ENCODE measurements at regions not wholly inside any gene's neighbourhood (a gene's known extent, or its start where the extent isn't known, plus 50 kb on each side); places are given as distances from the start of the nearest gene placed in this dataset.

- no peak for TF ChIP-seq JUN (CRISPR knock-in tag; IDR thresholded peaks at IDR 0.05)
- no peak for TF ChIP-seq PREB (CRISPR knock-in tag; IDR thresholded peaks at IDR 0.05; ENCODE audit: borderline replicate concordance)
- TF ChIP-seq E2F5 (CRISPR knock-in tag; IDR thresholded peaks at IDR 0.05), result no peak
- TF ChIP-seq ZNF232 (CRISPR knock-in tag; IDR thresholded peaks at IDR 0.05), result no peak
- no peak for TF ChIP-seq NR2C2 (CRISPR knock-in tag; IDR thresholded peaks at IDR 0.05)
Observed at GRCh38 chr11:112769170-112769569, 192.1 kb upstream of the NCAM1 start (continued).

- H3K36me3 Mint-ChIP-seq, result no peaks in the 10 kb centered on the region
- DNase-seq (ENCODE audit: low spot score), result no peak
- no peaks in the 10 kb centered on the region for H3K27me3 Mint-ChIP-seq (ENCODE audit: low read depth)
- no peak for ATAC-seq
- no peaks in the 10 kb centered on the region for H3K4me1 Mint-ChIP-seq
- CTCF ChIA-PET, result no interaction called here
- no peak overlapping the region for H3K4me3 Mint-ChIP-seq
- H3K9me3 Mint-ChIP-seq, result peaks cover 8% of the 10 kb centered on the region
- TF ChIP-seq MAX (CRISPR knock-in tag; IDR thresholded peaks at IDR 0.05) (no peak), ZNF416 (CRISPR knock-in tag; IDR thresholded peaks at IDR 0.05) (no peak), JAZF1 (CRISPR knock-in tag; IDR thresholded peaks at IDR 0.05) (no peak), ZNF263 (CRISPR knock-in tag; IDR thresholded peaks at IDR 0.05; ENCODE audit: low read depth) (no peak), FOXK1 (CRISPR knock-in tag; IDR thresholded peaks at IDR 0.05) (no peak), CREB1 (CRISPR knock-in tag; IDR thresholded peaks at IDR 0.05) (no peak), ETV6 (CRISPR knock-in tag; IDR thresholded peaks at IDR 0.05) (no peak), USF2 (CRISPR knock-in tag; IDR thresholded peaks at IDR 0.05) (no peak), ZNF317 (CRISPR knock-in tag; IDR thresholded peaks at IDR 0.05; ENCODE audit: borderline replicate concordance, low read depth) (no peak), TCF7 (CRISPR knock-in tag; IDR thresholded peaks at IDR 0.05; ENCODE audit: low read depth) (no peak), KAT7 (CRISPR knock-in tag; IDR thresholded peaks at IDR 0.05; ENCODE audit: borderline replicate concordance) (no peak), OVOL2 (CRISPR knock-in tag; IDR thresholded peaks at IDR 0.05; ENCODE audit: borderline replicate concordance) (no peak)
- POLR2A ChIA-PET, result no interaction called here
- no peak overlapping the region; the same call in 1 of the 2 replicates for H3K27ac Mint-ChIP-seq
Observed at GRCh38 chr11:112769584-112769983, 191.6 kb upstream of the NCAM1 start.

- ATAC-seq (no peak), DNase-seq (ENCODE audit: low spot score) (no peak)
- CTCF ChIA-PET, result no interaction called here
- H3K36me3 Mint-ChIP-seq, result no peaks in the 10 kb centered on the region
- no peaks in the 10 kb centered on the region for H3K27me3 Mint-ChIP-seq (ENCODE audit: low read depth)
- no peak overlapping the region for H3K27ac Mint-ChIP-seq
- H3K9me3 Mint-ChIP-seq, result peaks cover 8% of the 10 kb centered on the region
- no peak overlapping the region for H3K4me3 Mint-ChIP-seq
- POLR2A ChIA-PET, result no interaction called here
- H3K4me1 Mint-ChIP-seq, result no peaks in the 10 kb centered on the region
- no peak for TF ChIP-seq ZNF425 (CRISPR knock-in tag; conservative IDR thresholded peaks at IDR 0.05)
- no peak for TF ChIP-seq ATF1 (CRISPR knock-in tag; IDR thresholded peaks at IDR 0.05)
- no peak for TF ChIP-seq E2F4 (CRISPR knock-in tag; IDR thresholded peaks at IDR 0.05; ENCODE audit: borderline replicate concordance, low read depth)
- TF ChIP-seq PREB (CRISPR knock-in tag; IDR thresholded peaks at IDR 0.05; ENCODE audit: borderline replicate concordance), result no peak
- TF ChIP-seq STAT6 (CRISPR knock-in tag; conservative IDR thresholded peaks at IDR 0.05; ENCODE audit: low read depth), result no peak
- TF ChIP-seq CREM (CRISPR knock-in tag; IDR thresholded peaks at IDR 0.05), result no peak
- TF ChIP-seq ERG (CRISPR knock-in tag; IDR thresholded peaks at IDR 0.05), result no peak
Observed at GRCh38 chr11:112770033-112770432, 191.2 kb upstream of the NCAM1 start.

Data from WTC11 (cell line).